Endothelial cell of umbilical vein (primary cell): ENCODE measurements at regions not wholly inside any gene's neighbourhood (a gene's known extent, or its start where the extent isn't known, plus 50 kb on each side); places are given as distances from the start of the nearest gene placed in this dataset.

Experiments
- BruUV-seq: library from RNA; stranded (reverse); fragments of 400-500 nt; replicated peaks from 2 replicates; lab custom pipeline; 2021; lab: Mats Ljungman, UMichigan
- CTCF ChIA-PET: fragments of 300-600, 350-600 bp; sonication (Branson Sonifier 250); formaldehyde crosslinking; loops from one replicate; lab custom pipeline; 2021; ENCODE audit warnings: antibody characterized with exemption, inconsistent platforms; lab: Charles Lee
- POLR2A ChIA-PET: fragments of 300-600, 350-600 bp; sonication (Branson Sonifier 250); formaldehyde crosslinking; loops from one replicate; lab custom pipeline; 2021; ENCODE audit warnings: antibody characterized with exemption, inconsistent platforms; lab: Charles Lee
- DNase-seq: peaks from one replicate; pipeline ENCODE4 v3.0.0-alpha.2; 2011; ENCODE audit warnings: low read depth, low spot score
- FAIRE-seq: peaks from 2 replicates; lab custom pipeline; 2011; peaks lifted over from hg19 to GRCh38; lab: Jason Lieb, UNC
- H2AFZ ChIP-seq: 2 replicates; pipeline ENCODE4 v1.6.0; 2012; ENCODE audit warnings: low read depth, low read length, control low read depth, inconsistent platforms
- H3K27ac ChIP-seq: 2 replicates; pipeline ENCODE4 v1.5.1; 2011; ENCODE audit warnings: low read depth, mild to moderate bottlenecking, control low read depth, low read length, moderate library complexity; ENCODE audit not compliant: insufficient read depth
- H3K27me3 ChIP-seq, 2 experiments: 2 replicates each; pipeline versions ENCODE4 v1.6.0 to v1.6.1; 2011; ENCODE audit warnings: low read length in 2 of 2, mixed read lengths in 1 of 2; ENCODE audit not compliant: control insufficient read depth in 2 of 2, insufficient read depth in 2 of 2
- H3K36me3 ChIP-seq, 2 experiments: 2 replicates in 1 of 2; 3 replicates in 1 of 2; pipeline ENCODE4 v1.5.1; 2011; ENCODE audit warnings: low read length in 2 of 2, mild to moderate bottlenecking in 1 of 2, moderate library complexity in 1 of 2; ENCODE audit not compliant: control insufficient read depth in 2 of 2, insufficient read depth in 2 of 2; ENCODE audit errors: extremely low read depth in 1 of 2
- H3K4me1 ChIP-seq: 3 replicates; pipeline ENCODE4 v1.5.1; 2011; ENCODE audit warnings: mild to moderate bottlenecking, low read length; ENCODE audit not compliant: control insufficient read depth, insufficient read depth; ENCODE audit errors: extremely low read depth
- H3K4me2 ChIP-seq: 2 replicates; pipeline ENCODE4 v1.6.1; 2011; ENCODE audit warnings: low read length, control low read depth, mixed read lengths; ENCODE audit not compliant: insufficient read depth
- H3K4me3 ChIP-seq, 3 experiments: fragments of 200-600 bp in 1 of 3; sonication (generic), shearing (Covaris generic) in 1 of 3; replicated peaks in 1 of 3; 2 replicates each; pipeline ENCODE4 v1.5.1; 2011 to 2016; ENCODE audit warnings: control low read depth in 3 of 3, low read length in 3 of 3, mild to moderate bottlenecking in 2 of 3, inconsistent platforms in 1 of 3, low read depth in 1 of 3, moderate library complexity in 1 of 3; ENCODE audit not compliant: insufficient read depth in 1 of 3
- H3K79me2 ChIP-seq: 2 replicates; pipeline ENCODE4 v1.6.0; 2012; ENCODE audit warnings: low read length, inconsistent platforms; ENCODE audit not compliant: control insufficient read depth, insufficient read depth
- H3K9ac ChIP-seq: replicated peaks from 2 replicates; pipeline ENCODE3; 2011; ENCODE audit warnings: low read length, control low read depth; ENCODE audit not compliant: insufficient read depth; ENCODE audit errors: extremely low read depth
- H3K9me1 ChIP-seq: replicated peaks from 3 replicates; pipeline ENCODE4 v1.6.0; 2011; ENCODE audit warnings: mild to moderate bottlenecking, low read length; ENCODE audit not compliant: control insufficient read depth, insufficient read depth; ENCODE audit errors: extremely low read depth
- H3K9me3 ChIP-seq: replicated peaks from 2 replicates; pipeline ENCODE4 v1.5.1; 2012; ENCODE audit warnings: low read length, inconsistent platforms; ENCODE audit not compliant: control insufficient read depth, insufficient read depth
- H4K20me1 ChIP-seq: replicated peaks from 2 replicates; pipeline ENCODE3; 2011; ENCODE audit warnings: mild to moderate bottlenecking, low read length; ENCODE audit not compliant: control insufficient read depth, insufficient read depth; ENCODE audit errors: extremely low read depth
- CTCF ChIP-seq, 2 donors: IDR thresholded peaks; 1 replicate in 1 of 2; 2 replicates in 1 of 2; pipeline ENCODE4 v1.5.1; 2011; ENCODE audit warnings: low read length in 2 of 2, mild to moderate bottlenecking in 2 of 2, moderate library complexity in 2 of 2, control low read depth in 1 of 2, inconsistent platforms in 1 of 2, low read depth in 1 of 2; ENCODE audit not compliant: insufficient read depth in 1 of 2; ENCODE audit errors: extremely low read depth in 1 of 2
- EZH2 ChIP-seq: IDR thresholded peaks from 2 replicates; pipeline ENCODE4 v1.6.1; 2012; ENCODE audit warnings: borderline replicate concordance, low read depth, mild to moderate bottlenecking, moderate library complexity, low read length, inconsistent platforms; ENCODE audit not compliant: severe bottlenecking
- FOS ChIP-seq: IDR thresholded peaks from 2 replicates; pipeline ENCODE4 v1.6.1; 2011; ENCODE audit warnings: mild to moderate bottlenecking, low read length, moderate library complexity, borderline replicate concordance; ENCODE audit not compliant: insufficient read depth
- GATA2 ChIP-seq: IDR thresholded peaks from 2 replicates; pipeline ENCODE4 v1.7.0; 2011; ENCODE audit warnings: low read depth, mild to moderate bottlenecking, moderate library complexity, mixed read lengths, low read length; ENCODE audit not compliant: insufficient read length, insufficient read depth
- JUN ChIP-seq: IDR thresholded peaks from 2 replicates; pipeline ENCODE4 v1.6.1; 2011; ENCODE audit warnings: borderline replicate concordance, low read depth; ENCODE audit not compliant: insufficient read length, insufficient read depth
- MAX ChIP-seq: IDR thresholded peaks from 2 replicates; pipeline ENCODE4 v1.6.1; 2011; ENCODE audit not compliant: insufficient read depth, insufficient read length
- MYC ChIP-seq: IDR thresholded peaks from one replicate; pipeline ENCODE4 v1.6.1; 2011; ENCODE audit warnings: mild to moderate bottlenecking, low read depth, low read length
- POLR2A ChIP-seq: IDR thresholded peaks from 2 replicates; pipeline ENCODE4 v1.6.1; 2012; ENCODE audit warnings: low read depth, mild to moderate bottlenecking, control low read depth, low read length
- POLR2AphosphoS5 ChIP-seq: IDR thresholded peaks from 2 replicates; pipeline ENCODE4 v1.6.1; 2012; ENCODE audit warnings: low read depth, mild to moderate bottlenecking, control low read depth, low read length, moderate library complexity; ENCODE audit not compliant: insufficient read depth
- dilution Hi-C: fragments of 300-500 bp; cut with MboI; formaldehyde crosslinking; loops from one replicate; pipeline ENCODE4 v1.15.0; 2019; ENCODE audit warnings: low sequenced_read_pairs; ENCODE audit not compliant: extremely low pct_ligation_motif_present
- intact Hi-C: fragments of 100-400 bp; cut with micrococcal nuclease; formaldehyde crosslinking; loops from one replicate; pipeline ENCODE4 v1.10.0; 2022

GRCh38 chr10:65341323-65341925 lies 1584.4 kb upstream of the LRRTM3 start:
- Histone ChIP-seq H3K9ac (peak overlapping the region; percentile 58), H3K27me3 (no peaks in the 10 kb centered on the region), H3K36me3 (no peaks in the 10 kb centered on the region), H2AFZ (no peak overlapping the region), H4K20me1 (no peaks in the 10 kb centered on the region), H3K4me3 (peak overlapping the region in 1 of 3 experiments; percentile 15), H3K79me2 (no peaks in the 10 kb centered on the region), H3K9me3 (no peaks in the 10 kb centered on the region), H3K27ac (peak overlapping the region; percentile 93), H3K9me1 (no peaks in the 10 kb centered on the region), H3K4me2 (peak overlapping the region; percentile 86), H3K4me1 (peaks cover 37% of the 10 kb centered on the region)
- DNase-seq: peak; percentile 97
- CTCF ChIA-PET: interaction anchor here (0.9 to 4.1 kb wide), 12 partner anchors 10 to 839 kb away, joined by 3 to 17 read pairs (median 4); no protein-coding TSS in a partner anchor
- peak; percentile 93 for FAIRE-seq
- BruUV-seq: no TSS peak
- TF ChIP-seq EZH2 (no peak), CTCF (IDR thresholded peaks at IDR 0.05; ENCODE audit: extremely low read depth in 1 of 2, insufficient read depth in 1 of 2, low read depth in 1 of 2, low read length in 2 of 2) (no peak), GATA2 (peak; percentile 99), MAX (no peak), FOS (peak; percentile 96), POLR2A (peak; percentile 44), POLR2AphosphoS5 (peak; percentile 85), JUN (peak; percentile 96), MYC (no peak)
- dilution Hi-C loops (no loop called here), intact Hi-C loops (loop anchor here (1.0 to 2.0 kb wide), 3 partner anchors 13 to 469 kb away; no protein-coding TSS in a partner anchor)
- POLR2A ChIA-PET: interaction anchor here (1.5 kb wide), 2 partner anchors 14 to 25 kb away, joined by 3 read pairs; no protein-coding TSS in a partner anchor
